DMS79 treated with DMSO at 0.1 percent for 48 hours (cell line): ENCODE measurements at regions not wholly inside any gene's neighbourhood (a gene's known extent, or its start where the extent isn't known, plus 50 kb on each side); places are given as distances from the start of the nearest gene placed in this dataset.

Experiments
- DNase-seq: peaks from one replicate; lab custom pipeline; 2025; lab: John Stamatoyannopoulos, UW

DNA sequence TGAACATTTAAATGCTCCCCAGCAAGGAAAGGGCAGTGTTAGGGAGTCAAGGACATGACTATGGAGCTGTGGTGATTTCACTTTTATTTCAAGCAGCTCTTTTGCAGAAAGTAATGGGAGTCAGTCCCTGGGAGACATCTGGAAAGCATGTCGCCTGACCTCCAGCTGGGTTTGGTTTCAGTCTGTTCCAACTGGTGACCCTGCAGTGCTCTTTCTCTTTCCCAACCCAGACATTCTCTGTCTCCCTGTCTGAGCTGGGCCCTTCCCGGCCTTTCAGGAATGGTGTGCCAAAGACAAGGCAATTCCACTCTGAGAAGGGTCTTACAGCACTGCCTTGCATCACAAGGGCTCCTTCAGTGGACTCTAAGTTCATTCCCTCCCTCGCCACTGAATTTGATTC is 323.2 kb downstream of the OSR1 start:
- DNase-seq = no peak

DNA sequence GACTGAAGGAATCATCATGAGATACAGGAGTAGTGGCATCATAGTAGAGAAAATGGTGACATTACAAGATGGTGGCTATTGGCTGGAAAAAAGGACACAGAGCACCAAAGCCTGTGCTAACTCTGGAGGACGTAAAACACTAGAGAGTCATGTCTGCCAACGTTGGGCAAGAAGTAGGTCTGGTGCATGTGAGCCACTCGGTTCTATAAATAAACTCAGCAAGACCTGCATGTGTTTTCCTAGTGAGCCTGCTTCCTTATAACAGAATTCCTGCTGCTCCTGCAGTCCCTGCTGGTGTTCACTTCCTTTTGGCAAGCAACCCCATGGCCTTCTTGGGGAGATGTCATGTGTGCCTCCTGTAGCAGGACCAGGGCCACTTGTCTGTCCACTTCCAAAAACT is 325.2 kb downstream of the OSR1 start:
- DNase-seq = no peak

DNA sequence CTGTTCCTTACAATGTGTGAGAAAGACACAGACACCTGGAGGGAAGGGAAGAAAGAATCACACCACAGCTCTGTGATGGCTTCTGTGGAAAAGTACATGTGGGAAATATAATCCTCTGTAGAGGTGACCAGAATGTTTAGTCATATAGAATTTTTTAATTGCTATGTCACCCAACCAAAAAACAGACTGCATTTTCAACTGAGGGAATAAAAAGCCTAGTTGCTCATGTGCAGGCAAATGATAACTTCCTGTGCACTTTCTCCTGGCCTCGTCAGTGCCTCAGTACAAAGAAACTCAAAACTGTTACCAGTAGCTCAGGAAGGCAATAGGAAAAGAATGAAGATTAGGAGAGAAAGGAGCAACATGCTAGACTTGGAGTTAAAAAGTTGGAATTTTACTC is 326.8 kb downstream of the OSR1 start:
- no peak for DNase-seq

DNA sequence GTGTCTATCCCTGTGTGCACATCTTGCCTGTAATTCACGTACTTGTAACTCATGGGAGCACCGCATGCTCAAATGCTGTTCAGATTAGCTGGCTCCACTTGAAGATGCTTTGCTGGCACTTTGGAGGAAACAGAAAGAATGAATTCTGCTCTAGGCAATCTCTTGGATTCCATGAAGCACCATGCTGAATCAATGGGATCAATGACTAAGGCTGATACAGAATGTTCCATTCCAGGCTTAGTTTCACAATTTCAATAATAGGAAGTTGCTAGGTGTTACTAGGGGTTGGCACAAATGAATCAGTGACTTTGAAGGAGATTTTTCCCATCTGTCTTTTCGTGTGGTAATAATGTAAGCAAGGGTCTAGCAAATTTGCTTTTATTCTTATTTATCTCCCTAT is 328.8 kb downstream of the OSR1 start:
- no peak for DNase-seq

DNA sequence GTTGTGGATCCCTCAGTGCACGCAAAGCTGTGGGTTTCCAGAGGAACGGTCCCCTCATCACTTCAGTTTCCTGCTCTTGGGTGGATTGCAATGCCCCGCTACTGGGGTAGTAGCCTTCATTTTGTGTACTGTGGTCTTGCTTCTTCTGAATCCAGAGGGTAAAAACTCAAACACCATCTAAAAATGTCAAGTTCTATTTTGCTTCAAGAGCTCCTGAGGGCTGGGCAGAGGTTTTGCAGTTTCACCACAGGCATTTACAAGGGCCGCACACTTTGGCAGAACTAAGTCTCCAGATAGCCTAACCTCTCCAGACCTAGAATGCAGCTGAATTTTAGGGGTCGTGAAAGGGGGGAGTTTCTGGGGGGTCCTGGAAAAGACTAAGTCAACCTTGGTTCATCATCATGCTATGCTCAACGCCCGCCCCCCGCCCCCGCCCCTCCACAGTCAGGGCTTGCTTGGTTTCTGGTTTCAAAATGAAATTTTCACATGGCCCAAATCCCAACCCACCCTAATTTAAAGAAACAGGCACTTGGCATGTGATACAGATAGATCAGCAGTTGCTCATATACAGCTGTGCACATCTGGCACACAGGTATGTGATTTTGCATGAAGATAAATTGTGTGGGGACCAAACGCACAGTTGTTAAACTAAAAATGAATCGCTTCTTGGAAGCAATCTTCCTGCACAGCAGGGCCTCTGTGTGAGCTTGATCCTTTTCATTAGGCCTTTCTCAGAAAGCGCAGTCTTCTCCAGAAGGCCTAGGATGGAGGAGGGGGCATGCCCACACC is 329.6 kb downstream of the OSR1 start:
- DNase-seq = no peak

DNA sequence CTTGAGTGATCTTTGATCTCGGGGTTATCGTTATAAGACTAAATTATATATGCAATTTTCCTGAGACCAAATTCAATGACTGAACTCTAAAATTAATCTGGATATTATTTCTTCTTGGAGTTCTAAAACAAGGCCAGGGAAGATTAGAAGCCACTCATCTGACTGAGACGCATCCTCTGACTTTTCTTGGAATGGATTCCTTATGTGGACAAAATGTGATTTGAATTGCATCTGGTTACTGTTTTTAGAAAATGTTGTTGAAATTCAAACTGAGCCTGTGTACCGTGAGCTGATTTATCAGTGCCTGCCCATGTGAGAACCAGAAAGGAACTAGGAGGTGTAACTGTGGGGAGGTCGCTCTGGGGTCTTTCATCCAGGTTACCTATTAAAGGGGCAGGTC is 330.8 kb downstream of the OSR1 start:
- DNase-seq = no peak

DNA sequence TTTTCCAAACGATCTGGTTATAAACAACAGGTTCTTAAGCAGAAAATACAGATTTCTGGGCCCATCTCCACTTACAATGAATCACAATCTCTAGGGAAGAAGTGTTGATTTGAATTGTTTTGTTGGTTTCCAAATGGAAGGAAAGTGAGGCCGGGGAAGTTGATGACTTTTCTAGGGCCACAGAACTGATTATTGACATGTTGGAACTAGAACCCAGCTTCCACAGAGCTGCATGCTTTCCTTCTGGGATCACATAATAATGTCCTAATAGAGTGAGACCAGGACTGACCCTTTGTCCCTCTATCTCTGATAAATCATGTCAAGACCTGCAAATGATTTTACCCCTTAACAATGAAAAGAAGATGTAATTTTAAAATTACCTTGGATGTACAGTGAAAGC is 332.2 kb downstream of the OSR1 start:
- DNase-seq = no peak

DNA sequence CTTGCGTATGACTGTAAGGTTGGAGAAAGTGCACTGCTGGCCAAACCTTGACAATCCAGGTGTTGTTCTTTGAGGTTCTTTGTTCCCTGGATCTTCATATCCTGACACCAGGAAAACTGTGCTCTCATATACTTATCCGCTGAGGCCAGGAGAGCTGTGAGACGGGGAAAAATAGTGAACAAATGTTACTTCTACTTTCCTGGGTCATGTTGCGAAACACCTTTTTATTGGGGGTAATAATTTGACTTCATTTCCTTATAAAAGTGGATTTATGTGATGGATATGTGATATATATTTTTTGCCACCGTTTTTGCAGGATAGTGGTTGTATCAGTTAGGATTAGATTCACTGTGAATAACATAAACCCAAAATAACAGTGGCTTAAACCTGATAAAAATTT is 336.1 kb downstream of the OSR1 start:
- no peak for DNase-seq

DNA sequence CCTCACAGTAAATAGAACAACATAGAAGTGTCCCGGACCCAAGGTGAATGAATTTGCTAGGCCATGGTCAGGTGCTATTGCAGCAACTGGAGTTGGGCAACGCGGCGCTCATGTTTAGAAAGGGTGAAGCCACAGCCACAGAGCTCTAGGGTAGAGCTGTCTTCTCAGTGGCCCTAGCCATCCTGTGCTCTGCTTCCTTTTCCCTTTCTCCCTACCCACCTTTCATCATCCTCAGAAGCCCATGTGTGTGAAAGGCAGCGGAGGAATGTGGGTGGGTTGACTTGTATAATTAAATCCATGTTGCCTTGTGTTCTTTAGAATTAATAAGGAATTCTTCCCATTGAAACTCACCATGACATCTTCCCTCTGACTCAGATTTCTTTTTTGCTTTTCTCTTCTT is 336.7 kb downstream of the OSR1 start:
- no peak for DNase-seq

DNA sequence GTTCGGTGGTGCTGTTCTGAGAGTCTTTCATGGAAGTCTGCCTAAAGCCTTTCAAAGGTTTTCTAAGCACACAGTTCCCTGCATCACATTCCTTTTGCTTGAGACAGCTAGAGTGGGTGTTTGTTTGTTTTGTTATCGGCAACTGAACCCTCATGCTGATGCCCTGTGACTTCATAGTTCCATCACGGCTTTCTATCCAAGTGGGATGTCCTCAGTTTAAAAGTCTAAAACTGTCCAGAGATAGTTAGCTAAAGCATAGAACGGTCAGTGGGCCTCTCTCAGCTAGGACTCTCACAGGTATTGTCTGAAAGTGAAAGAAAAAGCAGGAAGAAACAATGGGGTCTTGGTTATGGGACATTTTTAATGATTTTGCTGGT is 337.3 kb downstream of the OSR1 start:
- DNase-seq = no peak

DNA sequence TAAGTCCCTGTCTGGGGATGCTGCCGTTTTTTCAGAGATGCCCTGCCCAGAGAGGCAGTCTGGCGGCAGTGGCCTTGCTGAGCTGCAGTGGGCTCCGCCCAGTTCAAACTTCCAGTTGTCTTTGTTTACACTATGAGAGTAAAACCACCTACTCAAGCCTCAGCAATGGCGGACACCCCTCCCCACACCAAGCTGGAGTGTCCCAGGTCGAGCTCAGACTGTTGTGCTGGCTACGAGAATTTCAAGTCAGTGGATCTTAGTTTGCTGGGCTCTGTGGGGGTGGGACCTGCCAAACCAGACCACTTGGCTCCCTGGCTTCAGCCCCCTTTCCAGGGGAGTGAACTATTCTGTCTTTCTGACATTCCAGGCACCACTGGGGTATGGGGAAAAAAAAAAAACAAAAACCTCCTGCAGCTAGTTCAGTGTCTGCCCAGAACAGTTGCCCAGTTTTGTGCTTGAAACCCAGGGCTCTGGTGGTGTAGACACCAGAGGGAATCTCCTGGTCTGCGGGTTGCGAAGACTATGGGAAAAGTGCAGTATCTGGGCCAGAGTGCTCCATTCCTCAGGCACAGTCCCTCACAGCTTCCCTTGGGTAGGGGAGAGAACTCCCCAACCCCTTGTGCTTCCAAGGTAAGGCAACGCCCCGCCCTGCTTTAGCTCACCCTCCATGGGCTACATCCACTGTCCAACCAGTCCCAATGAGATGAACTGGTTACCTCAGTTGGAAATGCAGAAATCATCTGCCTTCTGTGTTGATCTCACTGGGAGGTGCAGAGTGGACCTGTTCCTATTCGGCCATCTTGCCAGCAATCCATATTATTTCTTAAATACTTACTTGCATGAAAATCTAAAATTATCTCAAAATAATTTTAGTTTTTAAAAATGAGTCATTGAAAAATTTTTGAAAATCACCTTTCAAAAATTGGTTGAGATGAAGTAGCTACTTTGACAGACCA is 338.0 kb downstream of the OSR1 start:
- DNase-seq = no peak

DNA sequence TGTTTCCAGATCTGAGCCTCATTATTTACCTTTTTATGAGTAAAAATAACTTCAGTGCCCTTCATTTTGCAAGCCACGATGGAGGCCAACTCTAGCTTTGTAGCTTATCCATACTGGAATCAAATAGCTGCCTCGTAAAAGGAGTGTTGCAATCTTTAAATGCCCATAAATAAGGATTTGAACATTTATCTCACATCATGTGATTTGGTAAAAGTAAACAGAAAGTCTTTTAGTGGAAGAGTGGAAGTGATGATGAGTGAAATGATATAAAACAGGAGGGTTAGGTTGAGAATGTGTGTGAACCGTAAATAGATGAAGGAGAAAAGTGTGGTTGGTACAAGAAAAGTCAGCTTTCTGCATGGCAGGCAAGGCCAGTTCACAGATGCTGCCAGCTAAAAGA is 348.9 kb downstream of the OSR1 start:
- no peak for DNase-seq

DNA sequence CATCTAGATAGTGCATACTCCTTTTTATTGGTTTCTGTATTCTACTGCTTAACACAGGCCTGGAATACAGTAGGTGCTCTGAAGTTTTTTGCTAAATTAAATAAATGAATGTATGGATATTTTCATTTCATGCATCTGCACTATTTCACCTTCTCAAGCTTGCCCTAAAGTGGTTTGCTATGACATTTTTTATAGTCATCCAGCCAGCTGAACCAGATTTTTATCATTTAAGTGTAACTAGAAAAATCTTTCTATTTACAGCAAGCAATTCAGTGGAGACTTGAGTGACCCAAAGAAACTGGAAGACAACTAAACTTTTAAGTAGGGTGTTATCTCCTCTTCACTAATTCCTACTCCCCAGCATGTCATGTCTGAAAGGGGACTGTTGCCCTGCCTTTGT is 354.9 kb downstream of the OSR1 start:
- no peak for DNase-seq

DNA sequence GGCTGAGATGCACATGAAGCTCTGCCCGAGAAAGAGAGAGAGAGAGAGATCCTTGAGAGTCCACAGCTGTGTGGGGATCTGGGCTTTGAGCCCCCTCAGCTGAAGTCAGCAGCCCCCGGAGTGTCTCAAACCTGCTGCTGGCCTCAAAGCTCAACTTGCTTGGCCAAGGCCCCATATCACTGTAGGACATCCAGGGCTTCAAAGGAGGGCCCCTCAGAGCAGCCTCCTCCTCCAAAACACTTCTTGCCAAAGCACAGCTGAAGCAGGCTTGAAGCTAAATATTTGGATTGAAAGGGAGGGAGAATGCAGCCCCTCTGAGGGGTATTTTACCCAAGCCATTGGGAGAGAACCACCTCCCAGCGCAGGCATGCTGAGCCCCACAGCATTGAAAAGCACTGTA is 357.6 kb downstream of the OSR1 start:
- DNase-seq = no peak

DNA sequence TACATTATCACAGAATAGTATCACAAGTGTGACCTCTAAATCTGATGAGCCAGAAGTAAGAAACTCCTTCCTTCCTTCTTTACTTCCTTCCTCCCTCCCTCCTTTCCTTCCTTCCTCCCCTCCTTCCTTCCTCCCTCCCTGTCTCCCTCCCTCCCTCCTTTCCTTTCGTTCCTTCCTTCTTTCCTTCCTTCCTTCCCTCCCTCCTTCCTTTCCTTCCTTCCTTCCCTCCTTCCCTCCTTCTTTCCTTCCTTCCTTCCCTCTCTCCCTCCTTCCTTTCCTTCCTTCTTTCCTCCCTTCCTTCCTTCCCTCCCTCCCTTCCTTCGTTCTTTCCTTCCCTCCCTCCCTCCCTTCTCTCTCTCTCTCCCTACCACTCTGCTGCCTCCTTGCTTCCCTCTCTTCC is 359.2 kb downstream of the OSR1 start:
- no peak for DNase-seq

DNA sequence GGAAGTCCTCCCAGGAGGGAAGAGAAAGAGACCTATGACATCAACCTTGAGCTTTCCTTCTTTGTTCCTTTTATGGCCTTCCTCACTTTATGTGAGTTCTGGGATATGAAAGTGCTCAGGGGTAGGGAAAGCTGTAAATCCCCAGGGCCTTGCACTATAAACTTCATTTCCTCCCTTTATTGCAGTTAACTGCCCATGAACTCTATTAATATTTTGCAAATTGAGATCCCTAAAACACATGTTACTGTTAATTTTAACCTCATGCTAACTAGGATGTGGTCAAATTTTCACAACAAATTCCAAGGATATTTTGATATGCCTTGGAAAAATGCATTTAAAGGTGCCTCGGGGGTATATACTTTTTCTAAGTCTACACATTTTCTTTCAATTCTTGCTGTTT is 359.9 kb downstream of the OSR1 start:
- DNase-seq = no peak

DNA sequence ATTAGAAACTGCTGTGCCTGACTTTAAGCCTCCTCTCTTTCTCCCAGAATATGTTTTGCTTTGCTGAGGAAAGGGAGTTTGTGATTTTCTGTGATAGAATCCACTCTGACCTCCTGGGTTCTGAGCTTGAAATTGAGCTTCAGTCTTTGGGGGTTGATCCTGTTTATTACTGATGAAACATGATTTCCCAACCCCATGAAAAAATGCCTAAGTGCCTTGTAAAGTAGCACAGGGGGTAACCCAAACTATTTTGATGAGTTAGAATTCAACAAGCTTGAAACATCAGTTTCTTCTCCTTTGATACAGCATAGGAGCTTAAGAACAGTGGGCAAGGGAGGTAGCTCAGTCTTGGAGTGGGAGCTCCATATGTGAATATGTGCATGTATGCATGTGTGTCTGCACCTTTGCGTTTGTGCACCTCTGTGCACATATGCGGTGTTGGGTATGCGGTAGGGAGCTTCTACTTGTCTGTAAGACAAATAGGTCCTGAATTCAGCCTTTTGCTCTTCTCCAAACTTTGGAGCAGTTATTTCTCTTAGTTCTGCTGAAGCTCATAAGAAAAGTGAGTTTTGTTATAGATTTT is 364.6 kb downstream of the OSR1 start:
- no peak for DNase-seq

DNA sequence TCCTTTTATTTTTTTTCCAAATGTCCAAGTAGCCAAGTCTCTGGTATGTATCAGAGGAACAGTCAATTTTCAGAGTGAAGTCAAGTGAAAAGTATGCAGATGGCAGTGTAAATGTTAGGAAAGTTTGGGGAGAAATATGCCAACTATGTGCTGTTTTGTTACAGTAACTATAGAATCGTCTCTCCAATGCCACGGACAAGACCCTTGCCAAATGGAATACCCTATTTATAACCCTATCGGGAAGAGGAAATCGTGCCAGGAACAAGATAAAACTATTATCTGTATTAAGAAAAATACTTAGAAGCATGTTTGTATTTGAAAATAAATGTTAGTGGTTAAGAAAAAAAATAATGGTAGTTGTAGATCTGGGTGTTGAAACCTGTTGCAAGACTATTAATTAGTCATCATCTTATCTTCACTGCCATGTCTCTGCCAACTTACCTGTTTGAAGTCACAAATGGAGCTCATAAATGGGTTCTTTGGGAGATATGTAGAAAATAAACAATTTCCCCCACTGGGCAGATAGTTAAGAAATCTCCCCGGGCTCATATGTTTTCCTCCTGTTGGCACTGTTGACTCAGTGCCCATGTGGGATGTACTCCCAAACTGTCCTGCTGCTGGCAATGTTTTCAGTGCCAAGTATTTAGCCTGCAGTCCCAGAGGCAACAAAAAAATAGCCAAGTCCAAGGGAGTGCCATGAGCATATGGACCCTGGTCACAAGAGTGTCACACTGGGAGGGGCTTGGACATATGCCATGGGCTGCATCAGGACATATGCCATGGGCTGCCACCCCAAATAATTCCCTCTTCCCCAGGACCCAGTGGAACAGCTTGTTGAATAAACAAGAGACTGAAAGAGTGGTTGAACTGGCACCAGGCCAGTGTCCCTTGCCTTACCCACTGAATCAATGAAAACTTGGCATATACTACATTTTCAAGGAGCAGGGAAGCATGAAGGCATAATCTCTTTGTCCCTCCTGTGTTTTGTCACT is 366.9 kb downstream of the OSR1 start:
- DNase-seq = peak; percentile 72

DNA sequence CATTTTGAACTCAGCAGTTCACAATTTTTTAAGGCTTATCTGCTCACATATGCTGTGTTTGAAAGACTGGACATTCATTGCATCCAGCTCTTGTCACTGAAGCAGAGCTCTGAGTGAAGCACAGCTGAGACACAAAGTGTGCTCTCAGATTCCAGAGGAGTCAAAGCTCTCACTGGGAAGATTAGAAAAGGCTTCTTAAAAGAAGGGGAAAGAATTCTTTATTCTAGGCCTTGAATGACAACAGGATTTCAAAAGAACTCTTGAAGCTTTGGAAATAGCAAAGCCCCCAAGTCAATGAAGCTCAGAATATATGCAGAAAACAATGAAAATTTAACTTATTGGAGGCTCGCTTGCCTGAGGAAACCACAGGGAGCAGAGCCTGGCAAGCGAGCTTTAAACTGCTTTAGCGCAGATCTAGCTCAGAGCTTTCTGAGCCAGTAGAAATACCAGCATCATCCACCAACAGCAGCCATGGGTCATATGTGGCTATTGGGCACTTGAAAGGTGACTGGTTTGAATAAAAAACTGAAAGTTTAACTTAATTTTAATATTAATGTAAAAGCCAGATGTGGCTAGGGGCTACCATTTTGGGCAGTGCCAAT is 369.7 kb downstream of the OSR1 start:
- no peak for DNase-seq

DNA sequence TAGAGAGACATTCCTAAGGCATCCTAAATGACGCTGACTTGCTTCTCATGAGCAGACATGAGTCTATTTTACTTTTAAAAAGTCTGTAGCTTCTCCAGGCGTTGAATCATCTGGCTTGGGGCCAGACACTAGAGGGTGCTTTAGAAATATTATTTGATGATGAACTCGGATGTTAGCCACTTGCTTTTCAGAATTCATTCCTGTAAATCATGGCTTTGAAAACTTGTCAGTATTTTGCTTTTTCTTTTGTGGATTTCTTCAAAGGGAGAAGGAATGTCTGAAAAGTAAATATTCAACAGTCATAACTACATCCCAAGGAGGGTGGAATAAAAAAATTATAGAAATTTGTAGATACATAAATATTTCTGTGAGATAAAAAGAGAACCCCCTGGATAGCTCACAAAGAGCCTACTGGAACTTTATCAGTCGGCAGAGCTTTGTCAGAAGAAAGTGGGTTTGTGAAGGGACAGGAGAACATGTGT is 370.8 kb downstream of the OSR1 start:
- no peak for DNase-seq

DNA sequence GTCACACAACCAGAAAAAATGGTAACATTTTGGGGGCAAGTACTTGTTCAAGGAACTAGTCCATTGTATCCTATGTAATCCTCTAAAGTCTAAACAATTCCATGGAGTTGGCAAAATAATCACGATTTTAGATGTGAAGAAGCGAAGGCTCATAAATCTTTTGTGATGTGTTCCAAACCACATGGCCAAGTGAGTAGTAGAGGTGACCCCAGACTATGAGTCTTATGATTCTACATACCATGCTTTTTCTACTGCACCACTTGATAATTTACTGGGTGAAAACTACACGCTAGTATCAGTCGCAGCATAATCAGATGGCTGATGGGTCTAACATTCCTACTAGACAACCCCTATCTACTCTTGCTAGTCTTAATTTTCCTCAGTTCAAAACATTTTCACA is 371.4 kb downstream of the OSR1 start:
- no peak for DNase-seq
